ENCODE measurements at regions not wholly inside any gene's neighbourhood (a gene's known extent, or its start where the extent isn't known, plus 50 kb on each side); places are given as distances from the start of the nearest gene placed in this dataset.
"Not testable (repeated sequence)": the region's sequence is repeated elsewhere in the genome, so short reads cannot be mapped to it uniquely, and the experiment has no call there.

- no peaks in the 10 kb centered on the region for H3F3A ChIP-seq (ENCODE audit: insufficient read depth)
- no peaks in the 10 kb centered on the region for H3K79me2 ChIP-seq (ENCODE audit: insufficient read depth, low read length)
- no peaks in the 10 kb centered on the region for H3K9me3 ChIP-seq (ENCODE audit: insufficient read depth, low read length)
- no peak overlapping the region for H3K9ac ChIP-seq (ENCODE audit: low read length)
- no peaks in the 10 kb centered on the region for H3K9me2 ChIP-seq (replicated peaks; ENCODE audit: insufficient read depth, low read length)
- no peak overlapping the region for H3K4me3 ChIP-seq (ENCODE audit: insufficient read depth, low read length, poor library complexity, severe bottlenecking)
- no peak overlapping the region for H3K27ac ChIP-seq (ENCODE audit: low read depth, low read length)
- H3K36me3 ChIP-seq (ENCODE audit: low read length), result no peaks in the 10 kb centered on the region
- no peak overlapping the region for H2AFZ ChIP-seq (ENCODE audit: low read depth, low read length, severe bottlenecking)
- H3K4me2 ChIP-seq (ENCODE audit: low read depth, low read length, poor library complexity, severe bottlenecking), result no peak overlapping the region
- TF ChIP-seq EZH2phosphoT487 (conservative IDR thresholded peaks at IDR 0.05; ENCODE audit: low read length) (no peak), CTCF (IDR thresholded peaks at IDR 0.05; ENCODE audit: insufficient read depth, low read length, poor library complexity, severe bottlenecking) (no peak)
- H3K27me3 ChIP-seq (ENCODE audit: low read length), result no peaks in the 10 kb centered on the region
- no peaks in the 10 kb centered on the region for H4K20me1 ChIP-seq (ENCODE audit: low read depth, low read length)
These were observed 89.2 kb upstream of the WSCD1 start for GRCh38 chr17:5980941-5981340.

- Histone ChIP-seq H3K9me2 (replicated peaks; ENCODE audit: insufficient read depth, low read length) (no peaks in the 10 kb centered on the region), H3K79me2 (ENCODE audit: insufficient read depth, low read length) (no peaks in the 10 kb centered on the region), H3K27me3 (ENCODE audit: low read length) (no peaks in the 10 kb centered on the region), H3K4me2 (ENCODE audit: low read depth, low read length, poor library complexity, severe bottlenecking) (no peak overlapping the region), H3K36me3 (ENCODE audit: low read length) (no peaks in the 10 kb centered on the region), H3K4me3 (ENCODE audit: insufficient read depth, low read length, poor library complexity, severe bottlenecking) (no peak overlapping the region), H3K9me3 (ENCODE audit: insufficient read depth, low read length) (no peaks in the 10 kb centered on the region), H3K9ac (ENCODE audit: low read length) (no peak overlapping the region), H3F3A (ENCODE audit: insufficient read depth) (no peaks in the 10 kb centered on the region), H2AFZ (ENCODE audit: low read depth, low read length, severe bottlenecking) (no peak overlapping the region), H4K20me1 (ENCODE audit: low read depth, low read length) (no peaks in the 10 kb centered on the region), H3K27ac (ENCODE audit: low read depth, low read length) (no peak overlapping the region)
- TF ChIP-seq CTCF (IDR thresholded peaks at IDR 0.05; ENCODE audit: insufficient read depth, low read length, poor library complexity, severe bottlenecking), result no peak
- no peak for TF ChIP-seq EZH2phosphoT487 (conservative IDR thresholded peaks at IDR 0.05; ENCODE audit: low read length)
These were observed 83.5 kb upstream of the WSCD1 start for GRCh38 chr17:5986644-5987043.

GRCh38 chr17:6000426-6000825 lies 69.8 kb upstream of the WSCD1 start:
- H3K4me2 ChIP-seq (ENCODE audit: low read depth, low read length, poor library complexity, severe bottlenecking), result no peak overlapping the region

GRCh38 chr17:6003221-6003620 lies 67.0 kb upstream of the WSCD1 start:
- not testable (repeated sequence) for H3K27ac ChIP-seq (ENCODE audit: low read depth, low read length); H3K4me2 ChIP-seq (ENCODE audit: low read depth, low read length, poor library complexity, severe bottlenecking); H3K9ac ChIP-seq (ENCODE audit: low read length); H2AFZ ChIP-seq (ENCODE audit: low read depth, low read length, severe bottlenecking); H3K36me3 ChIP-seq (ENCODE audit: low read length); H3K4me3 ChIP-seq (ENCODE audit: insufficient read depth, low read length, poor library complexity, severe bottlenecking); H3F3A ChIP-seq (ENCODE audit: insufficient read depth); H3K79me2 ChIP-seq (ENCODE audit: insufficient read depth, low read length); H3K27me3 ChIP-seq (ENCODE audit: low read length); H3K9me2 ChIP-seq (replicated peaks; ENCODE audit: insufficient read depth, low read length); H4K20me1 ChIP-seq (ENCODE audit: low read depth, low read length); H3K9me3 ChIP-seq (ENCODE audit: insufficient read depth, low read length)

More at GRCh38 chr17:6000426-6000825, 69.8 kb upstream of the WSCD1 start:
- H3K36me3 ChIP-seq (ENCODE audit: low read length), result no peaks in the 10 kb centered on the region
- H3K4me3 ChIP-seq (ENCODE audit: insufficient read depth, low read length, poor library complexity, severe bottlenecking), result no peak overlapping the region
- no peak overlapping the region for H2AFZ ChIP-seq (ENCODE audit: low read depth, low read length, severe bottlenecking)
- TF ChIP-seq EZH2phosphoT487 (conservative IDR thresholded peaks at IDR 0.05; ENCODE audit: low read length) (no peak), CTCF (IDR thresholded peaks at IDR 0.05; ENCODE audit: insufficient read depth, low read length, poor library complexity, severe bottlenecking) (no peak)
- H3K9me3 ChIP-seq (ENCODE audit: insufficient read depth, low read length), result no peaks in the 10 kb centered on the region
- no peaks in the 10 kb centered on the region for H3K27me3 ChIP-seq (ENCODE audit: low read length)
- H3K27ac ChIP-seq (ENCODE audit: low read depth, low read length), result no peak overlapping the region
- no peaks in the 10 kb centered on the region for H3K79me2 ChIP-seq (ENCODE audit: insufficient read depth, low read length)
- H3F3A ChIP-seq (ENCODE audit: insufficient read depth), result no peaks in the 10 kb centered on the region
- H3K9me2 ChIP-seq (replicated peaks; ENCODE audit: insufficient read depth, low read length), result no peaks in the 10 kb centered on the region
- H3K9ac ChIP-seq (ENCODE audit: low read length), result no peak overlapping the region
- no peaks in the 10 kb centered on the region for H4K20me1 ChIP-seq (ENCODE audit: low read depth, low read length)

Data from SU-DHL-6 (cell line).